Smooth muscle cell (in vitro differentiated cells): ENCODE measurements at regions not wholly inside any gene's neighbourhood (a gene's known extent, or its start where the extent isn't known, plus 50 kb on each side); places are given as distances from the start of the nearest gene placed in this dataset.

Experiments used
- DNase-seq: peaks from one replicate; lab custom pipeline; 2025; ENCODE audit not compliant: unreplicated experiment; lab: John Stamatoyannopoulos, UW
- H2AFZ ChIP-seq: fragments of 200-600 bp; sonication (generic); 2 replicates; pipeline ENCODE4 v1.6.0; 2016; ENCODE audit warnings: antibody characterized with exemption, low read depth, mild to moderate bottlenecking
- H3F3A ChIP-seq: fragments of 200-600 bp; sonication (generic); 2 replicates; pipeline ENCODE4 v1.6.0; 2017; ENCODE audit warnings: antibody characterized with exemption, low read depth
- H3K27ac ChIP-seq: fragments of 200-600 bp; sonication (generic); 2 replicates; pipeline ENCODE4 v1.5.1; 2016; ENCODE audit warnings: low read depth, mild to moderate bottlenecking
- H3K27me3 ChIP-seq: fragments of 200-600 bp; sonication (generic); 2 replicates; pipeline ENCODE4 v1.6.1; 2016; ENCODE audit warnings: low read depth, mild to moderate bottlenecking
- H3K36me3 ChIP-seq: fragments of 200-600 bp; sonication (generic); 2 replicates; pipeline ENCODE4 v1.5.1; 2016; ENCODE audit warnings: low read depth
- H3K4me1 ChIP-seq: fragments of 200-600 bp; sonication (generic); 2 replicates; pipeline ENCODE4 v1.5.1; 2016; ENCODE audit warnings: low read depth
- H3K4me2 ChIP-seq: fragments of 200-600 bp; sonication (generic); 2 replicates; pipeline ENCODE4 v1.6.0; 2016; ENCODE audit warnings: mild to moderate bottlenecking
- H3K4me3 ChIP-seq: fragments of 200-600 bp; sonication (generic); 2 replicates; pipeline ENCODE4 v1.5.1; 2016; ENCODE audit warnings: mild to moderate bottlenecking
- H3K79me2 ChIP-seq: fragments of 200-600 bp; sonication (generic); 2 replicates; pipeline ENCODE4 v1.6.0; 2016; ENCODE audit warnings: low read depth, mild to moderate bottlenecking
- H3K9ac ChIP-seq: fragments of 200-600 bp; sonication (generic); 2 replicates; pipeline ENCODE4 v1.6.0; 2016; ENCODE audit warnings: low read depth
- H3K9me3 ChIP-seq: fragments of 200-600 bp; sonication (generic); replicated peaks from 2 replicates; pipeline ENCODE4 v1.5.1; 2016; ENCODE audit warnings: low read depth
- H4K20me1 ChIP-seq: fragments of 200-600 bp; sonication (generic); 2 replicates; pipeline ENCODE4 v1.6.0; 2016; ENCODE audit warnings: low read depth
- CTCF ChIP-seq: fragments of 200-600 bp; sonication (generic); IDR thresholded peaks from 2 replicates; pipeline ENCODE4 v1.5.1; 2017; ENCODE audit warnings: borderline replicate concordance, mild to moderate bottlenecking, antibody characterized with exemption; ENCODE audit not compliant: insufficient read depth, poor library complexity, severe bottlenecking
- WGBS: methylation state at CpG from one replicate; pipeline ENCODE4 v1.1.7; 2016; ENCODE audit warnings: low lambda C conversion rate; 5-methylcytosine and 5-hydroxymethylcytosine counted together

- Histone ChIP-seq H3K4me2 (no peak overlapping the region), H4K20me1 (no peaks in the 10 kb centered on the region), H3K9me3 (no peaks in the 10 kb centered on the region), H3K4me3 (no peak overlapping the region), H3K79me2 (no peaks in the 10 kb centered on the region), H3K27me3 (no peaks in the 10 kb centered on the region), H2AFZ (no peak overlapping the region), H3K9ac (no peak overlapping the region), H3K36me3 (no peaks in the 10 kb centered on the region), H3K4me1 (no peaks in the 10 kb centered on the region), H3K27ac (no peak overlapping the region), H3F3A (no peaks in the 10 kb centered on the region)
- WGBS: 85% methylated on average over 3 of the region's 3 CpGs
- DNase-seq: no peak
- no peak for TF ChIP-seq CTCF
These were observed 53.2 kb upstream of the UBE2E3 start for GRCh38 chr2:180927030-180927686.

GRCh38 chr2:180925700-180926099, 54.7 kb upstream of the UBE2E3 start:
- TF ChIP-seq CTCF: no peak
- no peaks in the 10 kb centered on the region for H3K79me2 ChIP-seq
- no peaks in the 10 kb centered on the region for H3K4me1 ChIP-seq
- no peak overlapping the region for H3K9ac ChIP-seq
- WGBS: 93% methylated on average over 2 of the region's 2 CpGs
- H3K27me3 ChIP-seq: no peaks in the 10 kb centered on the region
- no peaks in the 10 kb centered on the region for H3K9me3 ChIP-seq
- no peak for DNase-seq
- no peaks in the 10 kb centered on the region for H3K36me3 ChIP-seq
- H3F3A ChIP-seq: no peaks in the 10 kb centered on the region
- H3K4me2 ChIP-seq: no peak overlapping the region
- no peak overlapping the region for H3K27ac ChIP-seq
- no peak overlapping the region for H3K4me3 ChIP-seq
- H4K20me1 ChIP-seq: no peaks in the 10 kb centered on the region
- no peak overlapping the region for H2AFZ ChIP-seq

GRCh38 chr2:180924063-180924462, 56.3 kb upstream of the UBE2E3 start:
- Histone ChIP-seq H3K36me3 (no peaks in the 10 kb centered on the region), H4K20me1 (no peaks in the 10 kb centered on the region), H3K27ac (no peak overlapping the region), H3K4me2 (no peak overlapping the region), H3K27me3 (no peaks in the 10 kb centered on the region), H3K79me2 (no peaks in the 10 kb centered on the region), H3K9ac (no peak overlapping the region), H2AFZ (no peak overlapping the region), H3F3A (no peaks in the 10 kb centered on the region), H3K4me3 (no peak overlapping the region), H3K4me1 (no peaks in the 10 kb centered on the region), H3K9me3 (no peaks in the 10 kb centered on the region)
- WGBS: 88% methylated on average over 2 of the region's 2 CpGs
- no peak for TF ChIP-seq CTCF
- no peak for DNase-seq

GRCh38 chr2:180910831-180911665, 69.4 kb upstream of the UBE2E3 start:
- H3K9ac ChIP-seq: no peak overlapping the region
- WGBS: 83% methylated on average over 9 of the region's 9 CpGs
- TF ChIP-seq CTCF: no peak
- no peaks in the 10 kb centered on the region for H3K9me3 ChIP-seq
- H2AFZ ChIP-seq: no peak overlapping the region
- H3K27ac ChIP-seq: no peak overlapping the region
- DNase-seq: no peak
- no peak overlapping the region for H3K4me2 ChIP-seq
- no peaks in the 10 kb centered on the region for H4K20me1 ChIP-seq
- H3K79me2 ChIP-seq: no peaks in the 10 kb centered on the region
- no peaks in the 10 kb centered on the region for H3K4me1 ChIP-seq
- no peaks in the 10 kb centered on the region for H3F3A ChIP-seq
- H3K36me3 ChIP-seq: no peaks in the 10 kb centered on the region
- no peak overlapping the region for H3K4me3 ChIP-seq
- H3K27me3 ChIP-seq: no peaks in the 10 kb centered on the region
